ENCODE measurements at regions not wholly inside any gene's neighbourhood (a gene's known extent, or its start where the extent isn't known, plus 50 kb on each side); places are given as distances from the start of the nearest gene placed in this dataset.

- TF ChIP-seq CTCF (conservative IDR thresholded peaks at IDR 0.05; ENCODE audit: low read depth, low read length) (no peak), ELK1 (IDR thresholded peaks at IDR 0.05; ENCODE audit: borderline replicate concordance, low read depth, low read length) (no peak), NFE2L2 (IDR thresholded peaks at IDR 0.05; ENCODE audit: low read depth, low read length) (no peak), USF2 (IDR thresholded peaks at IDR 0.05; ENCODE audit: low read depth, low read length) (no peak), RAD21 (IDR thresholded peaks at IDR 0.05; ENCODE audit: low read length) (no peak), MXI1 (IDR thresholded peaks at IDR 0.05; ENCODE audit: borderline replicate concordance, low read depth, low read length) (no peak), POLR2A (IDR thresholded peaks at IDR 0.05; ENCODE audit: low read depth, low read length) (no peak), CHD1 (IDR thresholded peaks at IDR 0.05; ENCODE audit: low read depth, low read length) (no peak), RFX5 (IDR thresholded peaks at IDR 0.05; ENCODE audit: low read depth, low read length) (no peak), SMC3 (IDR thresholded peaks at IDR 0.05; ENCODE audit: low read depth, low read length) (no peak), FOS (IDR thresholded peaks at IDR 0.05; ENCODE audit: low read depth, low read length) (no peak), BHLHE40 (IDR thresholded peaks at IDR 0.05; ENCODE audit: low read depth, low read length) (no peak), RCOR1 (IDR thresholded peaks at IDR 0.05; ENCODE audit: insufficient replicate concordance, low read length) (no peak)
Observed at GRCh38 chr14:55889124-55889523, 229.1 kb upstream of the PELI2 start.
